ENCODE measurements at regions not wholly inside any gene's neighbourhood (a gene's known extent, or its start where the extent isn't known, plus 50 kb on each side); places are given as distances from the start of the nearest gene placed in this dataset.

DNA sequence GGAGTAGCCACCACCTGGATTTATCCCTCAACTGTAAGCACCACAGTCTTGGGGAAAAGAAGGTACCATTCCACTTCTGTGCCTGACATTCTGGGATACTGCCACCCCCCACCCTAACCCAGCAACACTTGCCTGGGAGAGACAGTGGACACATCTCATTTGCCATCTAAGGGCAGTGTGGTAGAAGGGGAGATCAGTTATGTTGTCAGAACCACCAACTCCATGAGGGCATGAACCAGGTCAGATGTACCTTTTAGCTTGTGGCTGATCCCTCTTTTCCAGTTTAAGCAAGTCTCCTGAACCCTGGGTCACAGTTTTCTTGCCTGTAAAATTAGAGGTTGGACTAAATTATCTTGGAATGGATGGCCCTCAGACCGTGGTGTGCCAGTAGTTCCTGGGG, 165.5 kb downstream of the SCP2D1 start:
- Histone ChIP-seq H3K9me2 (replicated peaks; ENCODE audit: low read depth, low read length) (no peaks in the 10 kb centered on the region), H3K27me3 (ENCODE audit: insufficient read depth, low read length, poor library complexity, severe bottlenecking) (no peaks in the 10 kb centered on the region), H3K4me1 (ENCODE audit: insufficient read depth, low read length, poor library complexity, severe bottlenecking) (no peaks in the 10 kb centered on the region), H4K20me1 (ENCODE audit: insufficient read depth, low read length, poor library complexity, severe bottlenecking) (no peaks in the 10 kb centered on the region), H3K9ac (ENCODE audit: low read depth, low read length, poor library complexity, severe bottlenecking) (no peak overlapping the region), H3K4me2 (ENCODE audit: low read depth, low read length, poor library complexity, severe bottlenecking) (no peak overlapping the region), H2AFZ (ENCODE audit: low read length) (no peak overlapping the region), H3F3A (ENCODE audit: low read depth) (no peaks in the 10 kb centered on the region), H3K36me3 (ENCODE audit: insufficient read depth, low read length) (no peaks in the 10 kb centered on the region), H3K4me3 (ENCODE audit: low read length, poor library complexity, severe bottlenecking) (no peak overlapping the region), H3K79me2 (ENCODE audit: insufficient read depth, low read length) (no peaks in the 10 kb centered on the region), H3K9me3 (ENCODE audit: insufficient read depth, low read depth, low read length) (no peaks in the 10 kb centered on the region)
- TF ChIP-seq CTCF (conservative IDR thresholded peaks at IDR 0.05; ENCODE audit: low read length), result no peak
- TF ChIP-seq EZH2phosphoT487 (IDR thresholded peaks at IDR 0.05; ENCODE audit: borderline replicate concordance), result no peak

DNA sequence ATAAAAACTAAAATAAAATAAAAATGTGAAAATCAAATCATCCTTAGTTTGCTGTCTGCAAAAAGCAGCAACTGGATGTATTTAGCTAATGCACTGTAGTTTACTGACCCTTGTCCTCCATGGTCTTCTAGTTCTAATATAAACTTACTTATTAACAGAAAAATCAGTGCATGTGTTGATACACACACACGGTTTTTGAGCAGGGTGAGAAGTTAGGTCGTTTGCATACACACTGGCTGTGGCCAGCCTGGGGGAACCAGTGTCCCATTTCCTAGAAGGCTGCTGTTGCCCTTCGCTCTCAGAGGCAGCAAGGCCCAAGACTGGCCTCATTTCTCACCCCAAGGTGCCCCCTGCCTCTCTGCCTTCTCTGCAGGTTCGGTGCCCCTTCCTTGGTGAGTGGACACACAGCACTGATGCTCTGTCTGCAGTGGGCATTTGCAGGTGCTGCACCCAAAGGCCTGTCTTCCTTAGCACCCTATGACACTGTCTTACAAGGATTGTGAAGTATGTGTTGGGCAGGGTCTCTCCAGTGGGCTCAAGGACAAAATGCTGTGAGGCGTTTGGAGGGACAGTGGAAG, 168.5 kb downstream of the SCP2D1 start:
- Histone ChIP-seq H3K9ac (ENCODE audit: low read depth, low read length, poor library complexity, severe bottlenecking) (no peak overlapping the region), H3K4me1 (ENCODE audit: insufficient read depth, low read length, poor library complexity, severe bottlenecking) (no peaks in the 10 kb centered on the region), H3K4me2 (ENCODE audit: low read depth, low read length, poor library complexity, severe bottlenecking) (no peak overlapping the region), H4K20me1 (ENCODE audit: insufficient read depth, low read length, poor library complexity, severe bottlenecking) (no peaks in the 10 kb centered on the region), H3K79me2 (ENCODE audit: insufficient read depth, low read length) (no peaks in the 10 kb centered on the region), H3F3A (ENCODE audit: low read depth) (no peaks in the 10 kb centered on the region), H3K4me3 (ENCODE audit: low read length, poor library complexity, severe bottlenecking) (no peak overlapping the region), H3K9me3 (ENCODE audit: insufficient read depth, low read depth, low read length) (no peaks in the 10 kb centered on the region), H3K27me3 (ENCODE audit: insufficient read depth, low read length, poor library complexity, severe bottlenecking) (no peaks in the 10 kb centered on the region), H3K9me2 (replicated peaks; ENCODE audit: low read depth, low read length) (no peaks in the 10 kb centered on the region), H2AFZ (ENCODE audit: low read length) (no peak overlapping the region), H3K36me3 (ENCODE audit: insufficient read depth, low read length) (no peaks in the 10 kb centered on the region)
- no peak for TF ChIP-seq EZH2phosphoT487 (IDR thresholded peaks at IDR 0.05; ENCODE audit: borderline replicate concordance)
- no peak for TF ChIP-seq CTCF (conservative IDR thresholded peaks at IDR 0.05; ENCODE audit: low read length)

- H3K9me2 ChIP-seq (replicated peaks; ENCODE audit: low read depth, low read length), result no peaks in the 10 kb centered on the region
- no peak overlapping the region for H2AFZ ChIP-seq (ENCODE audit: low read length)
- H3K9ac ChIP-seq (ENCODE audit: low read depth, low read length, poor library complexity, severe bottlenecking), result no peak overlapping the region
- H3K9me3 ChIP-seq (ENCODE audit: insufficient read depth, low read depth, low read length), result no peaks in the 10 kb centered on the region
- H3K4me3 ChIP-seq (ENCODE audit: low read length, poor library complexity, severe bottlenecking), result no peak overlapping the region
- H3K27me3 ChIP-seq (ENCODE audit: insufficient read depth, low read length, poor library complexity, severe bottlenecking), result no peaks in the 10 kb centered on the region
- no peaks in the 10 kb centered on the region for H4K20me1 ChIP-seq (ENCODE audit: insufficient read depth, low read length, poor library complexity, severe bottlenecking)
- H3K79me2 ChIP-seq (ENCODE audit: insufficient read depth, low read length), result no peaks in the 10 kb centered on the region
- no peaks in the 10 kb centered on the region for H3K4me1 ChIP-seq (ENCODE audit: insufficient read depth, low read length, poor library complexity, severe bottlenecking)
- no peaks in the 10 kb centered on the region for H3F3A ChIP-seq (ENCODE audit: low read depth)
- no peak overlapping the region for H3K4me2 ChIP-seq (ENCODE audit: low read depth, low read length, poor library complexity, severe bottlenecking)
- H3K36me3 ChIP-seq (ENCODE audit: insufficient read depth, low read length), result no peaks in the 10 kb centered on the region
- TF ChIP-seq EZH2phosphoT487 (IDR thresholded peaks at IDR 0.05; ENCODE audit: borderline replicate concordance), result no peak
- no peak for TF ChIP-seq CTCF (conservative IDR thresholded peaks at IDR 0.05; ENCODE audit: low read length)
Observed at GRCh38 chr20:18983796-18984195, 170.2 kb downstream of the SCP2D1 start.

Data from Loucy (cell line).